Lung (tissue), 11 donors: ENCODE measurements at regions not wholly inside any gene's neighbourhood (a gene's known extent, or its start where the extent isn't known, plus 50 kb on each side); places are given as distances from the start of the nearest gene placed in this dataset.

Source experiments
- ATAC-seq: fragments of 200-7000 bp; cut with Tn5 transposase; one replicate; pipeline ENCODE4 v1.9.1; 2020; ENCODE audit warnings: moderate number of reproducible peaks; ENCODE audit not compliant: insufficient read depth, low FRiP score
- DNase-seq, 3 donors: peaks; one replicate each; pipeline ENCODE4 v3.0.0-alpha.2; 2013 to 2017
- H3K27ac ChIP-seq, 2 donors: one replicate each; pipeline ENCODE4 v1.5.1; 2013; ENCODE audit warnings: mild to moderate bottlenecking in 2 of 2, moderate library complexity in 2 of 2, control low read depth in 1 of 2, inconsistent platforms in 1 of 2, low read depth in 1 of 2, low read length in 1 of 2
- H3K27me3 ChIP-seq, 3 donors: one replicate each; pipeline ENCODE4 v1.5.1; 2013; ENCODE audit warnings: low read length in 2 of 3; ENCODE audit not compliant: control insufficient read depth in 3 of 3, insufficient read depth in 3 of 3
- H3K36me3 ChIP-seq, 4 donors: one replicate each; pipeline ENCODE4 v1.5.1; 2013; ENCODE audit warnings: low read length in 4 of 4, mild to moderate bottlenecking in 1 of 4, moderate library complexity in 1 of 4; ENCODE audit not compliant: control insufficient read depth in 4 of 4, insufficient read depth in 4 of 4
- H3K4me1 ChIP-seq, 5 donors: one replicate each; pipeline ENCODE4 v1.5.1; 2013; ENCODE audit warnings: low read length in 5 of 5, mild to moderate bottlenecking in 2 of 5, moderate library complexity in 1 of 5; ENCODE audit not compliant: control insufficient read depth in 5 of 5, insufficient read depth in 5 of 5
- H3K4me3 ChIP-seq: one replicate; pipeline ENCODE4 v1.5.1; 2013; ENCODE audit warnings: mild to moderate bottlenecking, control low read depth, moderate library complexity
- H3K9ac ChIP-seq, 2 donors: one replicate each; pipeline ENCODE4 v1.5.1; 2013; ENCODE audit warnings: low read length in 2 of 2, control low read depth in 1 of 2; ENCODE audit not compliant: insufficient read depth in 1 of 2
- H3K9me3 ChIP-seq, 4 donors: one replicate each; pipeline ENCODE4 v1.5.1; 2013; ENCODE audit warnings: low read length in 3 of 4, mild to moderate bottlenecking in 1 of 4, moderate library complexity in 1 of 4; ENCODE audit not compliant: control insufficient read depth in 4 of 4, insufficient read depth in 3 of 4
- CTCF ChIP-seq: IDR thresholded peaks from 2 replicates; pipeline ENCODE4 v1.5.1; 2012; ENCODE audit warnings: mild to moderate bottlenecking; ENCODE audit errors: control extremely low read depth, extremely low read depth
- WGBS, 2 donors: extraction: QIAGEN DNeasy Blood & Tissue Kit; methylation state at CpG; one replicate each; pipeline ENCODE4 v1.1.7; 2013; 5-methylcytosine and 5-hydroxymethylcytosine counted together
- donor health status: control.
- donor health status: control.
- donor health status: Bipolar disorder and iron deficiency.
- donor health status: healthy.
- donor health status: DM: yes; HTN: yes; CAD: no.

GRCh38 chr15:91780387-91780786, 73.1 kb upstream of the SLCO3A1 start:
- H3K27me3 ChIP-seq = no peaks in the 10 kb centered on the region
- H3K4me1 ChIP-seq = peaks cover 0 to 19% (median 4%) of the 10 kb centered on the region in 5 donors
- no peak overlapping the region for H3K27ac ChIP-seq
- DNase-seq (no peak), ATAC-seq (no peak)
- no peak overlapping the region for H3K9ac ChIP-seq
- no peaks in the 10 kb centered on the region for H3K9me3 ChIP-seq
- no peaks in the 10 kb centered on the region for H3K36me3 ChIP-seq
- H3K4me3 ChIP-seq = no peak overlapping the region
- no peak for TF ChIP-seq CTCF
- WGBS, 2 donors = 67 to 85% methylated on average over 3 of the region's 3 CpGs

GRCh38 chr15:91782221-91782620, 71.3 kb upstream of the SLCO3A1 start:
- no peaks in the 10 kb centered on the region for H3K36me3 ChIP-seq
- peaks cover 0 to 19% (median 4%) of the 10 kb centered on the region in 5 donors for H3K4me1 ChIP-seq
- H3K9me3 ChIP-seq = no peaks in the 10 kb centered on the region
- no peak for TF ChIP-seq CTCF
- H3K27ac ChIP-seq = no peak overlapping the region
- no peak overlapping the region for H3K4me3 ChIP-seq
- no peak for ATAC-seq
- H3K9ac ChIP-seq = no peak overlapping the region
- WGBS, 2 donors = 30 to 31% methylated on average over 6 of the region's 6 CpGs
- H3K27me3 ChIP-seq = no peaks in the 10 kb centered on the region
- DNase-seq = no peak

GRCh38 chr15:91783008-91783407, 70.5 kb upstream of the SLCO3A1 start:
- peak overlapping the region in 1 of 2 donors; percentile 62 for H3K27ac ChIP-seq
- DNase-seq = no peak
- H3K4me3 ChIP-seq = no peak overlapping the region
- WGBS, 2 donors = 61 to 75% methylated on average over 3 of the region's 3 CpGs
- H3K9ac ChIP-seq = no peak overlapping the region
- peaks cover 0 to 19% (median 4%) of the 10 kb centered on the region in 5 donors for H3K4me1 ChIP-seq
- no peaks in the 10 kb centered on the region for H3K27me3 ChIP-seq
- TF ChIP-seq CTCF = no peak
- no peak for ATAC-seq
- no peaks in the 10 kb centered on the region for H3K36me3 ChIP-seq
- H3K9me3 ChIP-seq = no peaks in the 10 kb centered on the region

- TF ChIP-seq CTCF = no peak
- DNase-seq (no peak), ATAC-seq (no peak)
- H3K4me1 ChIP-seq = peaks cover 0 to 19% (median 4%) of the 10 kb centered on the region in 5 donors
- no peaks in the 10 kb centered on the region for H3K9me3 ChIP-seq
- peak overlapping the region in 1 of 2 donors; percentile 62 for H3K27ac ChIP-seq
- no peaks in the 10 kb centered on the region for H3K27me3 ChIP-seq
- H3K4me3 ChIP-seq = no peak overlapping the region
- H3K9ac ChIP-seq = no peak overlapping the region
- H3K36me3 ChIP-seq = no peaks in the 10 kb centered on the region
Measured at GRCh38 chr15:91783451-91783850, 70.1 kb upstream of the SLCO3A1 start.
